Coronary artery (tissue), 2 donors: ENCODE measurements at regions not wholly inside any gene's neighbourhood (a gene's known extent, or its start where the extent isn't known, plus 50 kb on each side); places are given as distances from the start of the nearest gene placed in this dataset.

Source experiments
- DNase-seq: peaks from one replicate; pipeline ENCODE4 v3.0.0-alpha.2; 2017; ENCODE audit warnings: low spot score
- H3K27ac ChIP-seq, 2 donors: fragments of 200-600 bp; sonication (generic); one replicate each; pipeline ENCODE4 v1.5.1; 2016 to 2019
- H3K4me3 ChIP-seq: fragments of 200-600 bp; sonication (generic); 2 replicates; pipeline ENCODE4 v1.5.1; 2016; ENCODE audit warnings: mild to moderate bottlenecking, moderate library complexity
- CTCF ChIP-seq: fragments of 200-600 bp; sonication (generic); IDR thresholded peaks from one replicate; pipeline ENCODE4 v1.5.1; 2019; ENCODE audit warnings: antibody characterized with exemption

GRCh38 chr18:53603276-53603675, 621.2 kb downstream of the MBD2 start:
- Histone ChIP-seq H3K4me3 (no peak overlapping the region), H3K27ac (no peak overlapping the region)
- DNase-seq, result no peak
- TF ChIP-seq CTCF, result no peak

- TF ChIP-seq CTCF, result no peak
Observed at GRCh38 chr18:53601344-53601743, 623.1 kb downstream of the MBD2 start.

GRCh38 chr18:53586923-53587322, 637.5 kb downstream of the MBD2 start:
- no peak for TF ChIP-seq CTCF

More at GRCh38 chr18:53601344-53601743, 623.1 kb downstream of the MBD2 start:
- Histone ChIP-seq H3K4me3 (no peak overlapping the region), H3K27ac (no peak overlapping the region)
- no peak for DNase-seq

More at GRCh38 chr18:53586923-53587322, 637.5 kb downstream of the MBD2 start:
- Histone ChIP-seq H3K27ac (no peak overlapping the region), H3K4me3 (no peak overlapping the region)
- DNase-seq, result no peak
